ENCODE measurements at regions not wholly inside any gene's neighbourhood (a gene's known extent, or its start where the extent isn't known, plus 50 kb on each side); places are given as distances from the start of the nearest gene placed in this dataset.

- no peak for TF ChIP-seq POLR2A (IDR thresholded peaks at IDR 0.05)
- no peak for TF ChIP-seq CTCF (IDR thresholded peaks at IDR 0.05)
Observed at GRCh38 chr22:49078076-49078710, 749.5 kb downstream of the BRD1 start.

All from tibial nerve (tissue), 3 donors.